ENCODE measurements at regions not wholly inside any gene's neighbourhood (a gene's known extent, or its start where the extent isn't known, plus 50 kb on each side); places are given as distances from the start of the nearest gene placed in this dataset.
"Not testable (repeated sequence)": the region's sequence is repeated elsewhere in the genome, so short reads cannot be mapped to it uniquely, and the experiment has no call there.

DNA sequence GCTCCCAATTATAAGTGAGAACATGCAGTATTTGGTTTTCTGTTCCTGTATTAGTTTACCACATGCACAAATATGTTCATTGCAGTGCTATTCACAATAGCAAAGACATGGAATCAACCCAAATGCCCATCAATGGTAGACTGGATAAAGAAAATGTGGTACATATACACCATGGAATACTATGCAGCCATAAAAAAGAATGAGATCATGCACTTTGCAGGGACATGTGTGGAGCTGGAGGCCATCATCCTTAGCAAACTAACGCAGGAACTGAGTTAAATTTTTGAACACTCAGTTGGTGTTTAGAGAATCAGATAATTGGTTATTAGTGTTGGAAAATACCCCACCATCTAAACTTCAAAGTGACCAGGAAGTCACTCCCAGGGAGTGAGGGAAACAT lies 111.2 kb upstream of the LYZL2 start:
- CTCF ChIA-PET = interaction anchor here (0.9 to 1.3 kb wide), 3 partner anchors 11 to 1067 kb away, joined by 3 read pairs; no protein-coding TSS in a partner anchor
- not testable (repeated sequence) for DNase-seq; ATAC-seq; H3K4me3 Mint-ChIP-seq; H3K9me3 Mint-ChIP-seq (ENCODE audit: low read depth); H3K27me3 Mint-ChIP-seq; H3K27ac Mint-ChIP-seq
- peaks cover 48% of the 10 kb centered on the region for H3K4me1 Mint-ChIP-seq
- peaks cover 23% of the 10 kb centered on the region for H3K36me3 Mint-ChIP-seq

GRCh38 chr10:30738416-30738815 lies 108.9 kb upstream of the LYZL2 start:
- CTCF ChIA-PET = interaction anchor here (9.2 kb wide), 1 partner anchor 12 kb away, joined by 104 read pairs; no protein-coding TSS in a partner anchor
- Mint-ChIP-seq H3K9me3 (ENCODE audit: low read depth) (peaks cover 3% of the 10 kb centered on the region), H3K27me3 (no peaks in the 10 kb centered on the region), H3K4me1 (peaks cover 57% of the 10 kb centered on the region), H3K36me3 (peaks cover 22% of the 10 kb centered on the region), H3K27ac (peak overlapping the region; percentile 87), H3K4me3 (no peak overlapping the region)
- DNase-seq (no peak), ATAC-seq (no peak)

DNA sequence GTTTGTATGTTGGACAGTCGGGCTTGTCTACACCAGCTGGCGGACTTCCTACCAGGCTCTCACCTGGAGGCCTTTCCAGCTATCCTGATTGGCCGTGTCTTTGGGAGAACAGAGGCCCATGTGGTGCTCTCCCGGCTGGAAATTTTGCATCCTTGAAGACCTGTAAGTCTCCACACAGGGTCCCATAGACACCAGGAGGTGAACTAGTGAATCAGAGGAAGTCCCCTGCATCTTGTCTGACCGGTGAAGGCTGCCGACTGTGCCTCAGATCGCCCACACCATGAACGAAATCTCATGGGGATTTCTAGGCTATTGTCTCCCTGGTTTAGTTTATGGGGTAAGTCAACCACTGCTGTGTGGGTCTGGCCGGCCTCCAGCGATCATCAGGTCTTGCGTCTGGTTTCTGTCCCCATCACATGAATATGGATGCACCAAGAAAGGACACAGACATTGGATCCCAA lies 108.4 kb upstream of the LYZL2 start:
- peaks cover 55% of the 10 kb centered on the region for H3K4me1 Mint-ChIP-seq
- DNase-seq (no peak), ATAC-seq (no peak)
- no peak overlapping the region for H3K4me3 Mint-ChIP-seq
- peaks cover 3% of the 10 kb centered on the region for H3K9me3 Mint-ChIP-seq (ENCODE audit: low read depth)
- H3K27me3 Mint-ChIP-seq = no peaks in the 10 kb centered on the region
- peak overlapping the region; percentile 87 for H3K27ac Mint-ChIP-seq
- CTCF ChIA-PET = interaction anchor here (1.8 to 9.2 kb wide), 2 partner anchors 12 to 35 kb away, joined by 11 to 104 read pairs; no protein-coding TSS in a partner anchor
- H3K36me3 Mint-ChIP-seq = peaks cover 22% of the 10 kb centered on the region

GRCh38 chr10:30736685-30737232 lies 107.2 kb upstream of the LYZL2 start:
- peak overlapping the region; percentile 87 for H3K27ac Mint-ChIP-seq
- H3K36me3 Mint-ChIP-seq = peaks cover 25% of the 10 kb centered on the region
- peaks cover 44% of the 10 kb centered on the region for H3K4me1 Mint-ChIP-seq
- H3K4me3 Mint-ChIP-seq = no peak overlapping the region
- H3K27me3 Mint-ChIP-seq = no peaks in the 10 kb centered on the region
- DNase-seq = peak; percentile 91
- ATAC-seq = peak; percentile 96
- CTCF ChIA-PET = interaction anchor here (0.7 to 9.2 kb wide), 10 partner anchors 9 to 1074 kb away, joined by 3 to 104 read pairs (median 4); no protein-coding TSS in a partner anchor
- H3K9me3 Mint-ChIP-seq (ENCODE audit: low read depth) = peaks cover 8% of the 10 kb centered on the region

DNA sequence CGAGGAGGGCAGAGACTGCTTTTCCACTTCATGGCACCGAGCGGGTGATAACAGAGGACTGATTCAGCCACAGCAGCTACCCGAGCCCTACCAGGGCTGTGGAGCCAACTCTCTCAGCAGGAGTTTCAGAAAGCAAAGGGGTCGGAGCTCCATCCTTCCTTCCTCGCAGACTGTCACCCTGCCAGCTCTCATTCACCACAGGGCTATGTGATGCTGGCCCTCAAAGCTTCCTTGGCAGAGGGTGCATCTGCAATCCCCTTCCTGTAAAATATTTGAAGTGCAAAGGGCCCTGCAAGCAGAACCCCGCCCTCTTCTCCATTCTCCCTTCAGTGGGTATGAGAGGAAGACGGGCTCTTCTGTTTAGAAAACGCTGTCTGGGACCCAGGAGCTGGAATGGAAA lies 105.3 kb upstream of the LYZL2 start:
- no peak for ATAC-seq
- H3K4me1 Mint-ChIP-seq = peaks cover 41% of the 10 kb centered on the region
- H3K4me3 Mint-ChIP-seq = no peak overlapping the region
- CTCF ChIA-PET = interaction anchor here (2.4 to 9.2 kb wide), 3 partner anchors 8 to 17 kb away, joined by 7 to 104 read pairs (median 7); no protein-coding TSS in a partner anchor
- H3K9me3 Mint-ChIP-seq (ENCODE audit: low read depth) = peaks cover 6% of the 10 kb centered on the region
- peak overlapping the region; percentile 41 for H3K27ac Mint-ChIP-seq
- peaks cover 26% of the 10 kb centered on the region for H3K36me3 Mint-ChIP-seq
- DNase-seq = no peak
- H3K27me3 Mint-ChIP-seq = no peaks in the 10 kb centered on the region

GRCh38 chr10:30732671-30733070 lies 103.1 kb upstream of the LYZL2 start:
- no peak overlapping the region for H3K4me3 Mint-ChIP-seq
- CTCF ChIA-PET = interaction anchor here (1.0 to 9.2 kb wide), 4 partner anchors 17 to 318 kb away, joined by 3 to 104 read pairs (median 4); no protein-coding TSS in a partner anchor
- ATAC-seq = no peak
- H3K27ac Mint-ChIP-seq = no peak overlapping the region
- H3K9me3 Mint-ChIP-seq (ENCODE audit: low read depth) = peaks cover 6% of the 10 kb centered on the region
- no peaks in the 10 kb centered on the region for H3K27me3 Mint-ChIP-seq
- H3K36me3 Mint-ChIP-seq = peaks cover 23% of the 10 kb centered on the region
- peaks cover 42% of the 10 kb centered on the region for H3K4me1 Mint-ChIP-seq
- DNase-seq = no peak

- H3K27ac Mint-ChIP-seq = no peak overlapping the region
- CTCF ChIA-PET = interaction anchor here (1.1 to 9.2 kb wide), 3 partner anchors 18 to 92 kb away, joined by 3 to 104 read pairs (median 4); no protein-coding TSS in a partner anchor
- no peak overlapping the region for H3K4me3 Mint-ChIP-seq
- H3K9me3 Mint-ChIP-seq (ENCODE audit: low read depth) = peaks cover 6% of the 10 kb centered on the region
- H3K27me3 Mint-ChIP-seq = no peaks in the 10 kb centered on the region
- H3K4me1 Mint-ChIP-seq = peaks cover 40% of the 10 kb centered on the region
- no peak for DNase-seq
- peaks cover 20% of the 10 kb centered on the region for H3K36me3 Mint-ChIP-seq
- ATAC-seq = no peak
Observed at GRCh38 chr10:30731963-30732362, 102.4 kb upstream of the LYZL2 start.

- Mint-ChIP-seq H3K27ac (no peak overlapping the region), H3K4me3 (no peak overlapping the region), H3K9me3 (ENCODE audit: low read depth) (peaks cover 6% of the 10 kb centered on the region), H3K4me1 (peaks cover 37% of the 10 kb centered on the region), H3K27me3 (no peaks in the 10 kb centered on the region), H3K36me3 (peaks cover 17% of the 10 kb centered on the region)
- CTCF ChIA-PET = interaction anchor here (0.6 to 4.6 kb wide), 5 partner anchors 12 to 54 kb away, joined by 3 to 36 read pairs (median 3); no protein-coding TSS in a partner anchor
- ATAC-seq = no peak
- no peak for DNase-seq
Observed at GRCh38 chr10:30730306-30730705, 100.8 kb upstream of the LYZL2 start.

DNA sequence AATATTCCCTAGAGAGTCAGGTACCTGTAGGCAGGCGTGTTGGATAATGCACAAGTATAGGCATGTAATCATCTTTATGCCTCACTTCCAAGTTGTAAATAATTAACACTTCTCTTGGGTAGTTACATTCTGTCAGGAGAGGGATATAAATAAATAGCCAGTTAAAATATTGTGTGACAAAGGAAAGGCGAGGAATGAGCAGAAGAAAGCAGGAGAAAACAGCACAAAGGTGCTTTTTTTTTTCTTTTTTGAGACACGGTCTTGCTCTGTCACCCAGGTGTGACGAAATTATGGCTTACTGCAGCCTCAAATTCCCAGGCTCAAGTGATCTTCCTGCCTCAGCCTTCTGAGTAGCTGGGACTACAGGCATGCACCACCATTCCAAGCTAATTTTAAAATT lies 99.2 kb upstream of the LYZL2 start:
- Mint-ChIP-seq H3K27ac (no peak overlapping the region), H3K27me3 (no peaks in the 10 kb centered on the region), H3K4me3 (no peak overlapping the region), H3K9me3 (ENCODE audit: low read depth) (peaks cover 6% of the 10 kb centered on the region), H3K36me3 (peaks cover 17% of the 10 kb centered on the region), H3K4me1 (peaks cover 31% of the 10 kb centered on the region)
- CTCF ChIA-PET = interaction anchor here (0.6 to 4.6 kb wide), 3 partner anchors 22 to 806 kb away, joined by 3 to 36 read pairs (median 4); no protein-coding TSS in a partner anchor
- ATAC-seq (no peak), DNase-seq (no peak)

GRCh38 chr10:30728127-30728526 lies 98.6 kb upstream of the LYZL2 start:
- Mint-ChIP-seq H3K27ac (no peak overlapping the region), H3K9me3 (ENCODE audit: low read depth) (peaks cover 6% of the 10 kb centered on the region), H3K36me3 (peaks cover 17% of the 10 kb centered on the region), H3K4me3 (no peak overlapping the region), H3K4me1 (peaks cover 31% of the 10 kb centered on the region), H3K27me3 (no peaks in the 10 kb centered on the region)
- ATAC-seq (no peak), DNase-seq (no peak)
- CTCF ChIA-PET = interaction anchor here (0.6 to 4.6 kb wide), 4 partner anchors 23 to 806 kb away, joined by 3 to 36 read pairs (median 4); no protein-coding TSS in a partner anchor

DNA sequence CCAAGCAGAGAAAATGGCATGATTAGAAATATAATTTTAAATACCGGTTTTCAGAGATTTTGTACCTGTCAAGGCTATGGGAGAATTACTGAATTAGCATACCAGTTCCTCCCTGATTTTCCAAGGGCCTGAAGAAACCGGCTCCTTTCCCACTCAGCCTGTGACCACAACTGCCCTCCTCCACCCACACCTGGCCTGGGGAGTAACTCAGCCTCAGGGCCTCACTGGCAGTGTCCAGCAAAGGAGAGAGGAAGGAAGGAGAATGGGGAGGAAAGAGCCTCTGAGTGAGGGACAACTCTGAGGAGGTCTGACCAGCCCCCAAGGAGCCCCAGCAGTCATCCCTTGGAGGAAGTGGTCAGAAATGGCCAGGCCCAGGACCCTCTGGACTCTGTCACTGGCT lies 98.0 kb upstream of the LYZL2 start:
- ATAC-seq (no peak), DNase-seq (no peak)
- H3K27ac Mint-ChIP-seq = no peak overlapping the region
- H3K27me3 Mint-ChIP-seq = no peaks in the 10 kb centered on the region
- peaks cover 32% of the 10 kb centered on the region for H3K4me1 Mint-ChIP-seq
- peaks cover 6% of the 10 kb centered on the region for H3K9me3 Mint-ChIP-seq (ENCODE audit: low read depth)
- no peak overlapping the region for H3K4me3 Mint-ChIP-seq
- CTCF ChIA-PET = interaction anchor here (1.3 to 4.6 kb wide), 7 partner anchors 9 to 764 kb away, joined by 3 to 36 read pairs (median 6); no protein-coding TSS in a partner anchor
- peaks cover 16% of the 10 kb centered on the region for H3K36me3 Mint-ChIP-seq

DNA sequence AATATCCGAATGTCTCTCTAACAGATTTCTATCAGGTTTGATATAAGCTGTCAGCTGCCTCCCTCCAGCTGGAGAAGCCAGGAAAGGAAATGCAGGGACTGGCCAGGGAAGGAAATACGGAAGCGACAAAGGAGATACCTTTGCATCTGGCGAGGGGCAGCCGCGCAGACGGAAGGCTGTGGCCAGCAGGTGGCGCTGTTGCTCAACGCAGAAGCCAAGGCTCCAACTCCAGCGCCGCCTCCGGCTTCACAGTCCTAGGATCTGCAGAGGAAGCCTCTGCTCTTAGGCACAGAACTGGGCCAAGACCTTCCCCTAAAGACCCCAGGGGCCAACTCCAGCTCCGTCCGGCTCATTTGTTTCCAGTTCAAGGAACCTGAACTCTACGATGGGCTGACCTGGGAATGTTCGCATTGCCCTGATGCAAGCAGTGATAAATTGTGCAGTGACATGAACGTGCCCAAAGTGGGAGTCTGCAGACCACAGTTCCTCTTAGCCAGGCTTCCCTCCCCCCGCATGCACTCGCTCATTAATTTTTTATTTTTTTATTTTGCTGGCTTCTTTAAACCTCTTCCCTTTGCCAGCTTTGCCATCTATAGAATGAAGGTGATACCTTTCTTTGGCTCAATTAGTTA lies 97.3 kb upstream of the LYZL2 start:
- H3K27ac Mint-ChIP-seq = peak overlapping the region; percentile 55
- DNase-seq (peak; percentile 88), ATAC-seq (peak; percentile 97)
- not testable (repeated sequence) for H3K9me3 Mint-ChIP-seq (ENCODE audit: low read depth); H3K4me3 Mint-ChIP-seq; H3K27me3 Mint-ChIP-seq
- peaks cover 11% of the 10 kb centered on the region for H3K36me3 Mint-ChIP-seq
- peaks cover 36% of the 10 kb centered on the region for H3K4me1 Mint-ChIP-seq
- CTCF ChIA-PET = interaction anchor here (0.8 to 4.6 kb wide), 13 partner anchors 9 to 764 kb away, joined by 3 to 36 read pairs (median 3); no protein-coding TSS in a partner anchor

- ATAC-seq = no peak
- Mint-ChIP-seq H3K36me3 (peaks cover 2% of the 10 kb centered on the region), H3K27me3 (no peaks in the 10 kb centered on the region), H3K4me1 (peaks cover 38% of the 10 kb centered on the region), H3K9me3 (ENCODE audit: low read depth) (no peaks in the 10 kb centered on the region), H3K4me3 (no peak overlapping the region), H3K27ac (peak overlapping the region; percentile 41)
- DNase-seq = no peak
- CTCF ChIA-PET = interaction anchor here (1.1 to 4.6 kb wide), 5 partner anchors 10 to 617 kb away, joined by 3 to 36 read pairs (median 6); no protein-coding TSS in a partner anchor
Observed at GRCh38 chr10:30725661-30726060, 96.1 kb upstream of the LYZL2 start.

Measured in activated CD8-positive, alpha-beta memory T cell treated with anti-CD3 and anti-CD28 coated beads, Interleukin-2, amount 10 ng/mL, durations not matched to agents 7 days and 5 days (primary cell).